H1 (cell line): ENCODE measurements at regions not wholly inside any gene's neighbourhood (a gene's known extent, or its start where the extent isn't known, plus 50 kb on each side); places are given as distances from the start of the nearest gene placed in this dataset.

Source experiments
- CTCF ChIA-PET: fragments of 300-600 bp; sonication (Branson Sonifier 250); formaldehyde crosslinking; loops from one replicate; lab custom pipeline; 2021; ENCODE audit not compliant: partially characterized antibody; lab: Charles Lee
- POLR2A ChIA-PET: fragments of 300-600 bp; sonication (Branson Sonifier 250); formaldehyde crosslinking; loops from one replicate; lab custom pipeline; 2021; ENCODE audit warnings: inconsistent platforms; ENCODE audit not compliant: partially characterized antibody; lab: Charles Lee
- DNase-seq, 2 experiments: peaks; one replicate each; pipeline versions ENCODE4 v3.0.0 to v3.0.0-alpha.2; 2010 to 2022; ENCODE audit warnings: low spot score in 2 of 2, low read depth in 1 of 2, mixed read lengths in 1 of 2
- FAIRE-seq: peaks from 2 replicates; lab custom pipeline; 2011; peaks lifted over from hg19 to GRCh38; lab: Jason Lieb, UNC
- H2AFZ ChIP-seq: 2 replicates; pipeline ENCODE4 v1.8.1; 2012; ENCODE audit warnings: low read length, inconsistent platforms
- H2AK5ac ChIP-seq: 2 replicates; pipeline ENCODE4 v1.6.1; 2013; ENCODE audit warnings: low read depth, low read length
- H2BK120ac ChIP-seq: replicated peaks from 2 replicates; pipeline ENCODE3; 2013; ENCODE audit warnings: low read depth, low read length, inconsistent platforms
- H2BK12ac ChIP-seq: 2 replicates; pipeline ENCODE4 v1.6.1; 2013; ENCODE audit warnings: low read depth, low read length
- H2BK15ac ChIP-seq: 2 replicates; pipeline ENCODE4 v1.6.1; 2013; ENCODE audit warnings: low read length
- H2BK20ac ChIP-seq: 2 replicates; pipeline ENCODE4 v1.6.1; 2013; ENCODE audit warnings: low read length
- H2BK5ac ChIP-seq: 2 replicates; pipeline ENCODE4 v1.6.1; 2013; ENCODE audit warnings: low read depth, low read length
- H3K14ac ChIP-seq: 2 replicates; pipeline ENCODE4 v1.6.1; 2013; ENCODE audit warnings: inconsistent platforms; ENCODE audit not compliant: insufficient read length
- H3K18ac ChIP-seq: 2 replicates; pipeline ENCODE4 v1.6.1; 2013; ENCODE audit warnings: low read length; ENCODE audit errors: extremely low read depth
- H3K23ac ChIP-seq: 2 replicates; pipeline ENCODE4 v1.6.1; 2013; ENCODE audit warnings: inconsistent platforms; ENCODE audit not compliant: insufficient read length
- H3K23me2 ChIP-seq: 2 replicates; pipeline ENCODE4 v1.6.1; 2013; ENCODE audit warnings: low read depth, low read length
- H3K27ac ChIP-seq: 2 replicates; pipeline ENCODE4 v1.6.1; 2011; ENCODE audit warnings: low read depth, low read length, inconsistent platforms
- H3K27me3 ChIP-seq, 4 experiments: replicated peaks in 1 of 4; 1 replicate in 1 of 4; 2 replicates in 3 of 4; pipeline versions ENCODE4 v1.6.1 to v1.8.1; 2011 to 2013; ENCODE audit warnings: low read length in 3 of 4, mild to moderate bottlenecking in 3 of 4, inconsistent platforms in 2 of 4, mixed read lengths in 2 of 4, moderate library complexity in 1 of 4; ENCODE audit not compliant: control insufficient read depth in 3 of 4, insufficient read depth in 3 of 4; ENCODE audit errors: extremely low read depth in 1 of 4
- H3K36me3 ChIP-seq, 4 experiments: 2 replicates each; pipeline versions ENCODE4 v1.6.1 to v1.8.1; 2011 to 2013; ENCODE audit warnings: mild to moderate bottlenecking in 4 of 4, low read length in 3 of 4, moderate library complexity in 2 of 4, control low read depth in 1 of 4, inconsistent platforms in 1 of 4; ENCODE audit not compliant: insufficient read depth in 4 of 4, control insufficient read depth in 2 of 4
- H3K4ac ChIP-seq: replicated peaks from 2 replicates; pipeline ENCODE3; 2013; ENCODE audit warnings: low read length, low read depth, mixed read lengths, inconsistent platforms; ENCODE audit not compliant: insufficient read length
- H3K4me1 ChIP-seq, 4 experiments: replicated peaks in 1 of 4; 1 replicate in 1 of 4; 2 replicates in 3 of 4; pipeline versions ENCODE4 v1.6.1 to v1.8.1; 2011 to 2013; ENCODE audit warnings: low read length in 3 of 4, inconsistent platforms in 2 of 4, mixed read lengths in 1 of 4; ENCODE audit not compliant: insufficient read depth in 4 of 4, control insufficient read depth in 3 of 4
- H3K4me2 ChIP-seq, 2 experiments: 2 replicates each; pipeline versions ENCODE4 v1.6.1 to v1.8.1; 2011 to 2013; ENCODE audit warnings: low read depth in 2 of 2, low read length in 2 of 2, control low read depth in 1 of 2, inconsistent platforms in 1 of 2, mild to moderate bottlenecking in 1 of 2; ENCODE audit not compliant: insufficient read depth in 1 of 2
- H3K4me3 ChIP-seq, 4 experiments: fragments of 200-600, 300-600 bp in 1 of 4; sonication (generic), shearing (Covaris generic), sonication (Bioruptor Twin) in 1 of 4; 2 replicates each; pipeline versions ENCODE4 v1.5.1 to v1.8.1; 2011 to 2016; ENCODE audit warnings: low read length in 4 of 4, low read depth in 3 of 4, control low read depth in 2 of 4, inconsistent platforms in 2 of 4, mild to moderate bottlenecking in 2 of 4, mixed read lengths in 1 of 4, moderate library complexity in 1 of 4; ENCODE audit not compliant: insufficient read depth in 2 of 4; ENCODE audit errors: extremely low read depth in 1 of 4
- H3K56ac ChIP-seq: replicated peaks from 2 replicates; pipeline ENCODE3; 2013; ENCODE audit warnings: low read depth, mild to moderate bottlenecking, mixed read lengths, low read length, inconsistent platforms; ENCODE audit not compliant: insufficient read length
- H3K79me1 ChIP-seq: 2 replicates; pipeline ENCODE4 v1.6.1; 2013; ENCODE audit warnings: low read depth, low read length, control low read depth
- H3K79me2 ChIP-seq, 2 experiments: 2 replicates each; pipeline versions ENCODE4 v1.6.1 to v1.8.1; 2012 to 2013; ENCODE audit warnings: low read length in 2 of 2, mild to moderate bottlenecking in 2 of 2, inconsistent platforms in 1 of 2; ENCODE audit not compliant: insufficient read depth in 2 of 2, control insufficient read depth in 1 of 2
- H3K9ac ChIP-seq, 4 experiments: replicated peaks in 1 of 4; 1 replicate in 1 of 4; 2 replicates in 3 of 4; pipeline versions ENCODE4 v1.6.1 to v1.8.1; 2011 to 2013; ENCODE audit warnings: low read depth in 3 of 4, low read length in 3 of 4, control low read depth in 2 of 4, mild to moderate bottlenecking in 2 of 4, moderate library complexity in 2 of 4, inconsistent platforms in 1 of 4; ENCODE audit errors: extremely low read depth in 1 of 4
- H3K9me3 ChIP-seq, 2 experiments: 2 replicates each; pipeline versions ENCODE4 v1.6.1 to v1.8.1; 2012 to 2013; ENCODE audit warnings: mild to moderate bottlenecking in 2 of 2, moderate library complexity in 2 of 2, control low read depth in 1 of 2, inconsistent platforms in 1 of 2, low read depth in 1 of 2, low read length in 1 of 2, mixed read lengths in 1 of 2; ENCODE audit not compliant: insufficient read depth in 2 of 2
- H4K20me1 ChIP-seq, 2 experiments: replicated peaks in 1 of 2; 2 replicates each; pipeline versions ENCODE3 to v1.8.1; 2011 to 2013; ENCODE audit warnings: inconsistent platforms in 2 of 2, low read length in 2 of 2, mild to moderate bottlenecking in 1 of 2; ENCODE audit not compliant: insufficient read depth in 2 of 2, control insufficient read depth in 1 of 2
- H4K5ac ChIP-seq: 2 replicates; pipeline ENCODE4 v1.6.1; 2013; ENCODE audit warnings: low read length, low read depth, mixed read lengths, inconsistent platforms; ENCODE audit not compliant: insufficient read length
- H4K8ac ChIP-seq: 2 replicates; pipeline ENCODE4 v1.8.0; 2013; ENCODE audit warnings: mild to moderate bottlenecking, moderate library complexity, low read length, inconsistent platforms; ENCODE audit not compliant: insufficient read depth; ENCODE audit errors: extremely low read depth
- H4K91ac ChIP-seq: replicated peaks from 2 replicates; pipeline ENCODE3; 2013; ENCODE audit warnings: low read length, mixed read lengths, inconsistent platforms; ENCODE audit not compliant: insufficient read length
- ASH2L ChIP-seq: fragments of 200-600, 300-600 bp; sonication (generic); IDR thresholded peaks from one replicate; pipeline ENCODE4 v1.7.1; 2017; ENCODE audit warnings: low read length
- ATF2 ChIP-seq: IDR thresholded peaks from 2 replicates; pipeline ENCODE4 v1.6.1; 2012; ENCODE audit warnings: low read length, inconsistent platforms
- JUND ChIP-seq: IDR thresholded peaks from 2 replicates; pipeline ENCODE4 v1.6.1; 2011; ENCODE audit warnings: mild to moderate bottlenecking, improper control_type of control experiment, low read length
- RAD21 ChIP-seq, 2 experiments: IDR thresholded peaks in 1 of 2; conservative IDR thresholded peaks in 1 of 2; 2 replicates each; pipeline ENCODE4 v1.6.1; 2011; ENCODE audit warnings: low read depth in 2 of 2, low read length in 2 of 2, improper control_type of control experiment in 1 of 2, inconsistent platforms in 1 of 2, mild to moderate bottlenecking in 1 of 2, moderate library complexity in 1 of 2
- WGBS, 2 experiments: shearing (Covaris generic) in 1 of 2; methylation state at CpG; one replicate each; pipeline versions ENCODE4 v1.1.6 to v1.1.7; 2013 to 2015; ENCODE audit warnings: low lambda C conversion rate in 2 of 2, mixed read lengths in 2 of 2, inconsistent platforms in 1 of 2, low coverage in 1 of 2, missing lambda C conversion rate in 1 of 2; ENCODE audit not compliant: insufficient replicate concordance in 2 of 2, insufficient coverage in 1 of 2, insufficient read length in 1 of 2; ENCODE audit errors: extremely low coverage in 1 of 2, missing lambda C conversion rate in 1 of 2; 5-methylcytosine and 5-hydroxymethylcytosine counted together
- TF ChIP-seq, protein P1 (sequence below), 3 experiments: IDR thresholded peaks; 1 replicate in 2 of 3; 2 replicates in 1 of 3; pipeline versions ENCODE4 v1.5.1 to v1.6.1; 2011; ENCODE audit warnings: low read length in 3 of 3, mild to moderate bottlenecking in 3 of 3, inconsistent platforms in 2 of 3, low read depth in 1 of 3, moderate library complexity in 1 of 3; ENCODE audit not compliant: insufficient read depth in 1 of 3; ENCODE audit errors: control extremely low read depth in 1 of 3

GRCh38 chr14:62179367-62180018, 417.3 kb downstream of the SNAPC1 start:
- no peaks in the 10 kb centered on the region for H3K79me2 ChIP-seq
- FAIRE-seq = peak; percentile 70
- CTCF ChIA-PET = interaction anchor here (0.9 to 2.8 kb wide), 31 partner anchors 9 to 1110 kb away, joined by 3 to 10 read pairs (median 4); no protein-coding TSS in a partner anchor

More at GRCh38 chr14:62179367-62180018, 417.3 kb downstream of the SNAPC1 start:
- H3K18ac ChIP-seq = no peak overlapping the region
- no peaks in the 10 kb centered on the region for H3K79me1 ChIP-seq
- H3K9ac ChIP-seq = no peak overlapping the region
- no peak overlapping the region for H3K23ac ChIP-seq
- no peak overlapping the region for H3K4me3 ChIP-seq
- H4K20me1 ChIP-seq = no peaks in the 10 kb centered on the region
- TF ChIP-seq, protein P1, sequence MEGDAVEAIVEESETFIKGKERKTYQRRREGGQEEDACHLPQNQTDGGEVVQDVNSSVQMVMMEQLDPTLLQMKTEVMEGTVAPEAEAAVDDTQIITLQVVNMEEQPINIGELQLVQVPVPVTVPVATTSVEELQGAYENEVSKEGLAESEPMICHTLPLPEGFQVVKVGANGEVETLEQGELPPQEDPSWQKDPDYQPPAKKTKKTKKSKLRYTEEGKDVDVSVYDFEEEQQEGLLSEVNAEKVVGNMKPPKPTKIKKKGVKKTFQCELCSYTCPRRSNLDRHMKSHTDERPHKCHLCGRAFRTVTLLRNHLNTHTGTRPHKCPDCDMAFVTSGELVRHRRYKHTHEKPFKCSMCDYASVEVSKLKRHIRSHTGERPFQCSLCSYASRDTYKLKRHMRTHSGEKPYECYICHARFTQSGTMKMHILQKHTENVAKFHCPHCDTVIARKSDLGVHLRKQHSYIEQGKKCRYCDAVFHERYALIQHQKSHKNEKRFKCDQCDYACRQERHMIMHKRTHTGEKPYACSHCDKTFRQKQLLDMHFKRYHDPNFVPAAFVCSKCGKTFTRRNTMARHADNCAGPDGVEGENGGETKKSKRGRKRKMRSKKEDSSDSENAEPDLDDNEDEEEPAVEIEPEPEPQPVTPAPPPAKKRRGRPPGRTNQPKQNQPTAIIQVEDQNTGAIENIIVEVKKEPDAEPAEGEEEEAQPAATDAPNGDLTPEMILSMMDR (IDR thresholded peaks at IDR 0.05; ENCODE audit: control extremely low read depth in 1 of 3, insufficient read depth in 1 of 3, low read depth in 1 of 3, low read length in 3 of 3) = peak; percentile 9 to 87 (median 77)
- TF ChIP-seq JUND (0 out of 2 replicates have a peak, but pooled peaks have one; percentile 24), RAD21 (IDR thresholded peaks at IDR 0.05 in 1 of 2, conservative IDR thresholded peaks at IDR 0.05 in 1 of 2; ENCODE audit: low read depth in 2 of 2, low read length in 2 of 2) (peak; percentile 97 to 99), ATF2 (no peak), ASH2L (no peak)
- no peak overlapping the region for H4K8ac ChIP-seq
- no peak overlapping the region for H2AFZ ChIP-seq
- H3K9me3 ChIP-seq = no peaks in the 10 kb centered on the region
- H3K14ac ChIP-seq = no peak overlapping the region
- no peak overlapping the region for H2BK12ac ChIP-seq
- no peaks in the 10 kb centered on the region for H3K23me2 ChIP-seq
- WGBS, 2 experiments = 79% methylated on average over 5 of the region's 5 CpGs; no CpG with 5 or more reads in 1 of the 2 experiments
- H3K4me2 ChIP-seq = no peak overlapping the region
- POLR2A ChIA-PET = interaction anchor here (1.4 kb wide), 1 partner anchor 861 kb away, joined by 3 read pairs; no protein-coding TSS in a partner anchor
- no peak overlapping the region for H4K91ac ChIP-seq
- no peak overlapping the region for H3K27ac ChIP-seq
- no peak overlapping the region for H4K5ac ChIP-seq
- H2AK5ac ChIP-seq = no peak overlapping the region
- peak; percentile 29 to 60 for DNase-seq
- no peaks in the 10 kb centered on the region; a peak in 1 of 7 replicates for H3K27me3 ChIP-seq
- H2BK15ac ChIP-seq = 0 out of 2 replicates have a peak overlapping the region, but pooled peaks have one; percentile 6
- H2BK120ac ChIP-seq = no peak overlapping the region
- no peaks in the 10 kb centered on the region for H3K36me3 ChIP-seq
- H2BK5ac ChIP-seq = no peak overlapping the region
- no peak overlapping the region for H2BK20ac ChIP-seq
- no peak overlapping the region for H3K56ac ChIP-seq
- no peaks in the 10 kb centered on the region for H3K4me1 ChIP-seq
- no peak overlapping the region for H3K4ac ChIP-seq
